ENCODE measurements at regions not wholly inside any gene's neighbourhood (a gene's known extent, or its start where the extent isn't known, plus 50 kb on each side); places are given as distances from the start of the nearest gene placed in this dataset.
"Not testable (repeated sequence)": the region's sequence is repeated elsewhere in the genome, so short reads cannot be mapped to it uniquely, and the experiment has no call there.

- Histone ChIP-seq H3K36me3 (ENCODE audit: control insufficient read depth, insufficient read depth, low read length) (no peaks in the 10 kb centered on the region), H3K4me3 (ENCODE audit: low read length) (no peak overlapping the region), H3K9me3 (ENCODE audit: control insufficient read depth, low read length) (no peaks in the 10 kb centered on the region), H3K27me3 (ENCODE audit: control insufficient read depth, insufficient read depth, low read length) (no peaks in the 10 kb centered on the region), H3K9ac (ENCODE audit: low read length) (no peak overlapping the region), H3K4me1 (ENCODE audit: control insufficient read depth, insufficient read depth, low read length) (no peaks in the 10 kb centered on the region)
Measured at GRCh38 chr2:156982615-156983014, 274.9 kb upstream of the GALNT5 start.

GRCh38 chr2:156986339-156986988 is 271.0 kb upstream of the GALNT5 start:
- H3K9me3 ChIP-seq (ENCODE audit: control insufficient read depth, low read length): no peaks in the 10 kb centered on the region
- no peaks in the 10 kb centered on the region for H3K4me1 ChIP-seq (ENCODE audit: control insufficient read depth, insufficient read depth, low read length)
- no peak overlapping the region for H3K4me3 ChIP-seq (ENCODE audit: low read length)
- no peaks in the 10 kb centered on the region for H3K36me3 ChIP-seq (ENCODE audit: control insufficient read depth, insufficient read depth, low read length)
- no peak overlapping the region for H3K9ac ChIP-seq (ENCODE audit: low read length)
- H3K27me3 ChIP-seq (ENCODE audit: control insufficient read depth, insufficient read depth, low read length): no peaks in the 10 kb centered on the region

GRCh38 chr2:156999661-157000060 is 257.8 kb upstream of the GALNT5 start:
- Histone ChIP-seq H3K27me3 (ENCODE audit: control insufficient read depth, insufficient read depth, low read length) (no peaks in the 10 kb centered on the region), H3K4me3 (ENCODE audit: low read length) (no peak overlapping the region), H3K9me3 (ENCODE audit: control insufficient read depth, low read length) (no peaks in the 10 kb centered on the region), H3K4me1 (ENCODE audit: control insufficient read depth, insufficient read depth, low read length) (no peaks in the 10 kb centered on the region), H3K36me3 (ENCODE audit: control insufficient read depth, insufficient read depth, low read length) (no peaks in the 10 kb centered on the region), H3K9ac (ENCODE audit: low read length) (no peak overlapping the region)

- H3K4me1 ChIP-seq (ENCODE audit: control insufficient read depth, insufficient read depth, low read length): no peaks in the 10 kb centered on the region
- no peaks in the 10 kb centered on the region for H3K36me3 ChIP-seq (ENCODE audit: control insufficient read depth, insufficient read depth, low read length)
- H3K9me3 ChIP-seq (ENCODE audit: control insufficient read depth, low read length): no peaks in the 10 kb centered on the region
- H3K27me3 ChIP-seq (ENCODE audit: control insufficient read depth, insufficient read depth, low read length): no peaks in the 10 kb centered on the region
- no peak overlapping the region for H3K4me3 ChIP-seq (ENCODE audit: low read length)
- H3K9ac ChIP-seq (ENCODE audit: low read length): no peak overlapping the region
Measured at GRCh38 chr2:157004789-157005188, 252.7 kb upstream of the GALNT5 start.

GRCh38 chr2:157015015-157015575 is 242.4 kb upstream of the GALNT5 start:
- H3K27me3 ChIP-seq (ENCODE audit: control insufficient read depth, insufficient read depth, low read length): no peaks in the 10 kb centered on the region
- H3K9me3 ChIP-seq (ENCODE audit: control insufficient read depth, low read length): no peaks in the 10 kb centered on the region
- H3K36me3 ChIP-seq (ENCODE audit: control insufficient read depth, insufficient read depth, low read length): no peaks in the 10 kb centered on the region
- no peaks in the 10 kb centered on the region for H3K4me1 ChIP-seq (ENCODE audit: control insufficient read depth, insufficient read depth, low read length)
- no peak overlapping the region for H3K9ac ChIP-seq (ENCODE audit: low read length)
- H3K4me3 ChIP-seq (ENCODE audit: low read length): no peak overlapping the region

GRCh38 chr2:157023264-157023663 is 234.2 kb upstream of the GALNT5 start:
- H3K9ac ChIP-seq (ENCODE audit: low read length); H3K4me1 ChIP-seq (ENCODE audit: control insufficient read depth, insufficient read depth, low read length); H3K9me3 ChIP-seq (ENCODE audit: control insufficient read depth, low read length): not testable (repeated sequence)

GRCh38 chr2:157024129-157024528 is 233.4 kb upstream of the GALNT5 start:
- H3K9me3 ChIP-seq (ENCODE audit: control insufficient read depth, low read length): no peaks in the 10 kb centered on the region

More at GRCh38 chr2:157023264-157023663, 234.2 kb upstream of the GALNT5 start:
- H3K36me3 ChIP-seq (ENCODE audit: control insufficient read depth, insufficient read depth, low read length); H3K27me3 ChIP-seq (ENCODE audit: control insufficient read depth, insufficient read depth, low read length); H3K4me3 ChIP-seq (ENCODE audit: low read length): not testable (repeated sequence)

GRCh38 chr2:157032017-157032416 is 225.5 kb upstream of the GALNT5 start:
- Histone ChIP-seq H3K36me3 (ENCODE audit: control insufficient read depth, insufficient read depth, low read length) (no peaks in the 10 kb centered on the region), H3K4me1 (ENCODE audit: control insufficient read depth, insufficient read depth, low read length) (no peaks in the 10 kb centered on the region), H3K9ac (ENCODE audit: low read length) (no peak overlapping the region), H3K4me3 (ENCODE audit: low read length) (no peak overlapping the region), H3K9me3 (ENCODE audit: control insufficient read depth, low read length) (no peaks in the 10 kb centered on the region), H3K27me3 (ENCODE audit: control insufficient read depth, insufficient read depth, low read length) (no peaks in the 10 kb centered on the region)

More at GRCh38 chr2:157024129-157024528, 233.4 kb upstream of the GALNT5 start:
- Histone ChIP-seq H3K27me3 (ENCODE audit: control insufficient read depth, insufficient read depth, low read length) (no peaks in the 10 kb centered on the region), H3K36me3 (ENCODE audit: control insufficient read depth, insufficient read depth, low read length) (no peaks in the 10 kb centered on the region), H3K9ac (ENCODE audit: low read length) (no peak overlapping the region), H3K4me1 (ENCODE audit: control insufficient read depth, insufficient read depth, low read length) (no peaks in the 10 kb centered on the region), H3K4me3 (ENCODE audit: low read length) (no peak overlapping the region)

- Histone ChIP-seq H3K4me3 (ENCODE audit: low read length) (no peak overlapping the region), H3K9me3 (ENCODE audit: control insufficient read depth, low read length) (no peaks in the 10 kb centered on the region), H3K27me3 (ENCODE audit: control insufficient read depth, insufficient read depth, low read length) (no peaks in the 10 kb centered on the region), H3K9ac (ENCODE audit: low read length) (no peak overlapping the region), H3K4me1 (ENCODE audit: control insufficient read depth, insufficient read depth, low read length) (no peaks in the 10 kb centered on the region), H3K36me3 (ENCODE audit: control insufficient read depth, insufficient read depth, low read length) (no peaks in the 10 kb centered on the region)
Measured at GRCh38 chr2:157036726-157037125, 220.8 kb upstream of the GALNT5 start.

GRCh38 chr2:157043786-157044185 is 213.7 kb upstream of the GALNT5 start:
- no peaks in the 10 kb centered on the region for H3K27me3 ChIP-seq (ENCODE audit: control insufficient read depth, insufficient read depth, low read length)
- no peak overlapping the region for H3K9ac ChIP-seq (ENCODE audit: low read length)
- no peak overlapping the region for H3K4me3 ChIP-seq (ENCODE audit: low read length)
- no peaks in the 10 kb centered on the region for H3K36me3 ChIP-seq (ENCODE audit: control insufficient read depth, insufficient read depth, low read length)
- H3K4me1 ChIP-seq (ENCODE audit: control insufficient read depth, insufficient read depth, low read length): no peaks in the 10 kb centered on the region
- H3K9me3 ChIP-seq (ENCODE audit: control insufficient read depth, low read length): no peaks in the 10 kb centered on the region

GRCh38 chr2:157046396-157046795 is 211.1 kb upstream of the GALNT5 start:
- H3K4me3 ChIP-seq (ENCODE audit: low read length): no peak overlapping the region
- H3K27me3 ChIP-seq (ENCODE audit: control insufficient read depth, insufficient read depth, low read length): no peaks in the 10 kb centered on the region
- no peaks in the 10 kb centered on the region for H3K9me3 ChIP-seq (ENCODE audit: control insufficient read depth, low read length)
- H3K9ac ChIP-seq (ENCODE audit: low read length): no peak overlapping the region
- H3K36me3 ChIP-seq (ENCODE audit: control insufficient read depth, insufficient read depth, low read length): no peaks in the 10 kb centered on the region
- H3K4me1 ChIP-seq (ENCODE audit: control insufficient read depth, insufficient read depth, low read length): peaks cover 3% of the 10 kb centered on the region

GRCh38 chr2:157052685-157053224 is 204.8 kb upstream of the GALNT5 start:
- Histone ChIP-seq H3K36me3 (ENCODE audit: control insufficient read depth, insufficient read depth, low read length) (no peaks in the 10 kb centered on the region), H3K27me3 (ENCODE audit: control insufficient read depth, insufficient read depth, low read length) (no peaks in the 10 kb centered on the region), H3K9ac (ENCODE audit: low read length) (no peak overlapping the region), H3K9me3 (ENCODE audit: control insufficient read depth, low read length) (no peaks in the 10 kb centered on the region), H3K4me3 (ENCODE audit: low read length) (no peak overlapping the region), H3K4me1 (ENCODE audit: control insufficient read depth, insufficient read depth, low read length) (peaks cover 8% of the 10 kb centered on the region)
